SK-N-SH (cell line): ENCODE measurements at regions not wholly inside any gene's neighbourhood (a gene's known extent, or its start where the extent isn't known, plus 50 kb on each side); places are given as distances from the start of the nearest gene placed in this dataset.

Experiments
- CTCF ChIA-PET: fragments of 300-600, 350-600 bp; formaldehyde crosslinking; extraction: SDS; loops from one replicate; lab custom pipeline; 2021; lab: Yijun Ruan, JAX
- POLR2A ChIA-PET: fragments of 350-600 bp; sonication (Branson Sonifier 250); formaldehyde crosslinking; extraction: SDS; loops from one replicate; lab custom pipeline; 2020; ENCODE audit warnings: antibody characterized with exemption, inconsistent platforms; lab: Yijun Ruan, JAX
- DNase-seq: peaks from one replicate; pipeline ENCODE4 v3.0.0; 2012
- H2AFZ ChIP-seq: fragments of 200-600 bp; sonication (generic); 2 replicates; pipeline ENCODE4 v1.8.1; 2016; ENCODE audit warnings: antibody characterized with exemption, mild to moderate bottlenecking, low read depth
- H3F3A ChIP-seq: fragments of 200-600 bp; sonication (generic); replicated peaks from 2 replicates; pipeline ENCODE3; 2016; ENCODE audit warnings: antibody characterized with exemption, mild to moderate bottlenecking; ENCODE audit not compliant: insufficient read depth
- H3K27ac ChIP-seq, 2 experiments: fragments of 200-500 bp in 1 of 2; fragments of 200-600 bp in 1 of 2; sonication (Bioruptor generic) in 1 of 2; sonication (generic), shearing (Covaris generic) in 1 of 2; 2 replicates each; pipeline versions ENCODE4 v1.5.1 to v1.6.1; 2014 to 2016; ENCODE audit warnings: low read depth in 2 of 2, inconsistent platforms in 1 of 2, low read length in 1 of 2, mild to moderate bottlenecking in 1 of 2, mixed read lengths in 1 of 2
- H3K27me3 ChIP-seq: fragments of 200-600 bp; sonication (generic), shearing (Covaris generic); 2 replicates; pipeline ENCODE4 v1.6.1; 2016; ENCODE audit warnings: mixed run types; ENCODE audit not compliant: insufficient read depth
- H3K36me3 ChIP-seq, 2 experiments: fragments of 200-500 bp in 1 of 2; fragments of 200-600 bp in 1 of 2; sonication (Bioruptor generic) in 1 of 2; sonication (generic) in 1 of 2; replicated peaks in 1 of 2; 2 replicates each; pipeline versions ENCODE3 to v1.5.1; 2014 to 2016; ENCODE audit warnings: low read length in 1 of 2, mild to moderate bottlenecking in 1 of 2; ENCODE audit not compliant: insufficient read depth in 2 of 2, control insufficient read depth in 1 of 2
- H3K4me1 ChIP-seq, 2 experiments: fragments of 200-500 bp in 1 of 2; fragments of 200-600 bp in 1 of 2; sonication (Bioruptor generic) in 1 of 2; sonication (generic), shearing (Covaris generic) in 1 of 2; 2 replicates each; pipeline versions ENCODE4 v1.5.1 to v1.6.1; 2014 to 2016; ENCODE audit warnings: low read depth in 1 of 2, low read length in 1 of 2, mixed run types in 1 of 2; ENCODE audit not compliant: insufficient read depth in 2 of 2, control insufficient read depth in 1 of 2
- H3K4me2 ChIP-seq: fragments of 200-600 bp; sonication (generic), shearing (Covaris generic); 2 replicates; pipeline ENCODE4 v1.6.1; 2017; ENCODE audit warnings: mixed run types
- H3K4me3 ChIP-seq, 2 experiments: fragments of 200-500 bp in 1 of 2; fragments of 200-600 bp in 1 of 2; sonication (Bioruptor generic) in 1 of 2; sonication (generic), shearing (Covaris generic) in 1 of 2; 2 replicates each; pipeline versions ENCODE4 v1.5.1 to v1.8.1; 2014 to 2016; ENCODE audit warnings: low read depth in 2 of 2, inconsistent platforms in 1 of 2, low read length in 1 of 2, mild to moderate bottlenecking in 1 of 2, mixed read lengths in 1 of 2, moderate library complexity in 1 of 2
- H3K79me2 ChIP-seq: fragments of 200-600 bp; sonication (generic); 2 replicates; pipeline ENCODE4 v1.8.1; 2017; ENCODE audit warnings: mild to moderate bottlenecking; ENCODE audit not compliant: insufficient read depth
- H3K9ac ChIP-seq: fragments of 200-600 bp; sonication (generic); 2 replicates; pipeline ENCODE4 v1.6.1; 2017; ENCODE audit warnings: mixed run types
- H3K9me2 ChIP-seq: fragments of 200-600 bp; sonication (generic); 2 replicates; pipeline ENCODE4 v1.6.1; 2017; ENCODE audit warnings: mixed run types
- H3K9me3 ChIP-seq: fragments of 200-600 bp; sonication (generic); 2 replicates; pipeline ENCODE4 v1.6.1; 2017; ENCODE audit warnings: mixed run types, mild to moderate bottlenecking, moderate library complexity
- H4K20me1 ChIP-seq: fragments of 200-600 bp; sonication (generic); 2 replicates; pipeline ENCODE4 v1.6.1; 2017; ENCODE audit warnings: mild to moderate bottlenecking, mixed run types; ENCODE audit not compliant: insufficient read depth
- EP300 ChIP-seq, 2 experiments: IDR thresholded peaks; 2 replicates each; pipeline versions ENCODE4 v1.4.0 to v1.6.1; 2012; ENCODE audit warnings: borderline replicate concordance in 1 of 2, low read depth in 1 of 2, low read length in 1 of 2
- FOXJ3 ChIP-seq: sonication (generic); formaldehyde crosslinking; IDR thresholded peaks from 2 replicates; pipeline ENCODE4 v1.5.1; 2020; ENCODE audit warnings: mild to moderate bottlenecking, missing genetic modification reagents
- IRF3 ChIP-seq: fragments of 150-350 bp; IDR thresholded peaks from 2 replicates; pipeline ENCODE4 v1.6.1; 2016; ENCODE audit warnings: mild to moderate bottlenecking, low read depth, low read length
- JUND ChIP-seq: IDR thresholded peaks from 2 replicates; pipeline ENCODE4 v1.4.0; 2012
- MAX ChIP-seq: IDR thresholded peaks from 2 replicates; pipeline ENCODE4 v1.4.0; 2012; ENCODE audit warnings: low read depth
- POLR2AphosphoS5 ChIP-seq: IDR thresholded peaks from 2 replicates; pipeline ENCODE4 v1.6.1; 2012; ENCODE audit warnings: low read depth, low read length
- RAD21 ChIP-seq: IDR thresholded peaks from 2 replicates; pipeline ENCODE4 v1.6.1; 2012; ENCODE audit warnings: mild to moderate bottlenecking, low read length
- RFX5 ChIP-seq: IDR thresholded peaks from 2 replicates; pipeline ENCODE4 v1.6.1; 2012; ENCODE audit warnings: mild to moderate bottlenecking, improper control_type of control experiment, low read length
- TAF1 ChIP-seq: IDR thresholded peaks from 2 replicates; pipeline ENCODE4 v1.6.1; 2012; ENCODE audit warnings: low read depth, mild to moderate bottlenecking, low read length, moderate library complexity, borderline replicate concordance
- YY1 ChIP-seq: IDR thresholded peaks from 2 replicates; pipeline ENCODE4 v1.4.0; 2012; ENCODE audit warnings: low read depth, mild to moderate bottlenecking
- WGBS: methylation state at CpG from one replicate; pipeline ENCODE4 v1.1.6; 2017; ENCODE audit warnings: low lambda C conversion rate; 5-methylcytosine and 5-hydroxymethylcytosine counted together
- TF ChIP-seq, protein P1 (sequence below): IDR thresholded peaks from 2 replicates; pipeline ENCODE4 v1.4.0; 2012; ENCODE audit warnings: low read depth, borderline replicate concordance
- TF ChIP-seq, protein P2 (sequence below): IDR thresholded peaks from 2 replicates; pipeline ENCODE4 v1.6.1; 2012; ENCODE audit warnings: mild to moderate bottlenecking, low read depth, low read length, moderate library complexity

DNA sequence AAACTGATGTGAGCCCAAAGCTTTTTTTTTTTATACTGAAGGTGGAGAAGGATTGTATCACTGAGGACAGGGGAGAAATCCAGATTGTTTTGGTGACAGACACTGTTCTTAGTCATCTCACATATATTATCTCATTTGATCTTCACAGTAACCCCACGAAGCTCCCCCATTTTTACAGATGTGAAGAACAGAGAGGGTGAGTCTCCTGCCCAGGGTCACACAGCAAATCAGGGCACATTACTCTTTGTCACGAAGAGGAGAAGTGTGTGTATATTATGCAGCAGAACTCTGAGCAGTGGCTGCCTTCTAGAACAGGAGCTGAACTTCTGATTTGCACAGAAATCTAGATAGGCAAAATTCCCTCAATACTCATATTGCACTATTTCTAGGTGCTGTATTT is 504.3 kb downstream of the XYLT1 start:
- Histone ChIP-seq H3K9me3 (no peaks in the 10 kb centered on the region), H3K9ac (no peak overlapping the region), H3K27ac (no peak overlapping the region), H3K4me2 (no peak overlapping the region), H3F3A (no peaks in the 10 kb centered on the region), H4K20me1 (no peaks in the 10 kb centered on the region), H3K9me2 (no peaks in the 10 kb centered on the region), H3K4me3 (no peak overlapping the region), H3K4me1 (no peaks in the 10 kb centered on the region), H3K79me2 (no peaks in the 10 kb centered on the region), H2AFZ (no peak overlapping the region), H3K36me3 (no peaks in the 10 kb centered on the region), H3K27me3 (no peaks in the 10 kb centered on the region; the same call in 1 of the 2 replicates)
- ChIA-PET CTCF (no interaction called here), POLR2A (no interaction called here)
- 4% methylated on average over 2 of the region's 2 CpGs for WGBS
- no peak for DNase-seq
- TF ChIP-seq JUND: no peak
- TF ChIP-seq RAD21: no peak
- TF ChIP-seq, protein P1, sequence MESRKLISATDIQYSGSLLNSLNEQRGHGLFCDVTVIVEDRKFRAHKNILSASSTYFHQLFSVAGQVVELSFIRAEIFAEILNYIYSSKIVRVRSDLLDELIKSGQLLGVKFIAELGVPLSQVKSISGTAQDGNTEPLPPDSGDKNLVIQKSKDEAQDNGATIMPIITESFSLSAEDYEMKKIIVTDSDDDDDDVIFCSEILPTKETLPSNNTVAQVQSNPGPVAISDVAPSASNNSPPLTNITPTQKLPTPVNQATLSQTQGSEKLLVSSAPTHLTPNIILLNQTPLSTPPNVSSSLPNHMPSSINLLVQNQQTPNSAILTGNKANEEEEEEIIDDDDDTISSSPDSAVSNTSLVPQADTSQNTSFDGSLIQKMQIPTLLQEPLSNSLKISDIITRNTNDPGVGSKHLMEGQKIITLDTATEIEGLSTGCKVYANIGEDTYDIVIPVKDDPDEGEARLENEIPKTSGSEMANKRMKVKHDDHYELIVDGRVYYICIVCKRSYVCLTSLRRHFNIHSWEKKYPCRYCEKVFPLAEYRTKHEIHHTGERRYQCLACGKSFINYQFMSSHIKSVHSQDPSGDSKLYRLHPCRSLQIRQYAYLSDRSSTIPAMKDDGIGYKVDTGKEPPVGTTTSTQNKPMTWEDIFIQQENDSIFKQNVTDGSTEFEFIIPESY: no peak
- TF ChIP-seq POLR2AphosphoS5: no peak
- TF ChIP-seq YY1: no peak
- no peak for TF ChIP-seq RFX5
- TF ChIP-seq, protein P2, sequence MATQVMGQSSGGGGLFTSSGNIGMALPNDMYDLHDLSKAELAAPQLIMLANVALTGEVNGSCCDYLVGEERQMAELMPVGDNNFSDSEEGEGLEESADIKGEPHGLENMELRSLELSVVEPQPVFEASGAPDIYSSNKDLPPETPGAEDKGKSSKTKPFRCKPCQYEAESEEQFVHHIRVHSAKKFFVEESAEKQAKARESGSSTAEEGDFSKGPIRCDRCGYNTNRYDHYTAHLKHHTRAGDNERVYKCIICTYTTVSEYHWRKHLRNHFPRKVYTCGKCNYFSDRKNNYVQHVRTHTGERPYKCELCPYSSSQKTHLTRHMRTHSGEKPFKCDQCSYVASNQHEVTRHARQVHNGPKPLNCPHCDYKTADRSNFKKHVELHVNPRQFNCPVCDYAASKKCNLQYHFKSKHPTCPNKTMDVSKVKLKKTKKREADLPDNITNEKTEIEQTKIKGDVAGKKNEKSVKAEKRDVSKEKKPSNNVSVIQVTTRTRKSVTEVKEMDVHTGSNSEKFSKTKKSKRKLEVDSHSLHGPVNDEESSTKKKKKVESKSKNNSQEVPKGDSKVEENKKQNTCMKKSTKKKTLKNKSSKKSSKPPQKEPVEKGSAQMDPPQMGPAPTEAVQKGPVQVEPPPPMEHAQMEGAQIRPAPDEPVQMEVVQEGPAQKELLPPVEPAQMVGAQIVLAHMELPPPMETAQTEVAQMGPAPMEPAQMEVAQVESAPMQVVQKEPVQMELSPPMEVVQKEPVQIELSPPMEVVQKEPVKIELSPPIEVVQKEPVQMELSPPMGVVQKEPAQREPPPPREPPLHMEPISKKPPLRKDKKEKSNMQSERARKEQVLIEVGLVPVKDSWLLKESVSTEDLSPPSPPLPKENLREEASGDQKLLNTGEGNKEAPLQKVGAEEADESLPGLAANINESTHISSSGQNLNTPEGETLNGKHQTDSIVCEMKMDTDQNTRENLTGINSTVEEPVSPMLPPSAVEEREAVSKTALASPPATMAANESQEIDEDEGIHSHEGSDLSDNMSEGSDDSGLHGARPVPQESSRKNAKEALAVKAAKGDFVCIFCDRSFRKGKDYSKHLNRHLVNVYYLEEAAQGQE: no peak
- TF ChIP-seq EP300 (IDR thresholded peaks at IDR 0.05; ENCODE audit: borderline replicate concordance in 1 of 2, low read depth in 1 of 2, low read length in 1 of 2): no peak
- no peak for TF ChIP-seq MAX
- no peak for TF ChIP-seq TAF1
- TF ChIP-seq FOXJ3: no peak
- TF ChIP-seq IRF3: no peak
